CD4-positive, alpha-beta T cell treated with Interferon alpha-2 for 1 hour (primary cell): ENCODE measurements at regions not wholly inside any gene's neighbourhood (a gene's known extent, or its start where the extent isn't known, plus 50 kb on each side); places are given as distances from the start of the nearest gene placed in this dataset.
"Not testable (repeated sequence)": the region's sequence is repeated elsewhere in the genome, so short reads cannot be mapped to it uniquely, and the experiment has no call there.

Experiments used
- DNase-seq, 2 donors: peaks; one replicate each; pipeline ENCODE4 v3.0.0-alpha.2; 2020 to 2022

- no peak for DNase-seq
Measured at GRCh38 chr5:1748271-1748670, 51.4 kb downstream of the MRPL36 start.

GRCh38 chr5:1747803-1748085 lies 51.9 kb downstream of the MRPL36 start:
- no peak for DNase-seq

- DNase-seq: no peak
Measured at GRCh38 chr5:1747079-1747802, 52.4 kb downstream of the MRPL36 start.

- DNase-seq: no peak
Measured at GRCh38 chr5:1746371-1747078, 53.1 kb downstream of the MRPL36 start.

GRCh38 chr5:1745796-1746370 lies 53.8 kb downstream of the MRPL36 start:
- DNase-seq: no peak

GRCh38 chr5:1745123-1745795 lies 54.4 kb downstream of the MRPL36 start:
- DNase-seq: no peak

- DNase-seq: no peak
Measured at GRCh38 chr5:1744393-1745122, 55.1 kb downstream of the MRPL36 start.

- no peak for DNase-seq
Measured at GRCh38 chr5:1743769-1744085, 55.9 kb downstream of the MRPL36 start.

GRCh38 chr5:1743061-1743768 lies 56.4 kb downstream of the MRPL36 start:
- no peak for DNase-seq

GRCh38 chr5:1737790-1738405 lies 61.7 kb downstream of the MRPL36 start:
- peak; percentile 23 to 60 for DNase-seq

- DNase-seq: no peak
Measured at GRCh38 chr5:1736889-1737711, 62.5 kb downstream of the MRPL36 start.

GRCh38 chr5:1736065-1736464 lies 63.6 kb downstream of the MRPL36 start:
- no peak for DNase-seq

GRCh38 chr5:1735320-1735970 lies 64.2 kb downstream of the MRPL36 start:
- DNase-seq: no peak

GRCh38 chr5:1734908-1735289 lies 64.7 kb downstream of the MRPL36 start:
- DNase-seq: no peak

GRCh38 chr5:1734271-1734907 lies 65.2 kb downstream of the MRPL36 start:
- no peak for DNase-seq

- DNase-seq: no peak
Measured at GRCh38 chr5:1733369-1733768, 66.3 kb downstream of the MRPL36 start.

GRCh38 chr5:1732945-1733344 lies 66.7 kb downstream of the MRPL36 start:
- no peak for DNase-seq

- DNase-seq: no peak
Measured at GRCh38 chr5:1732238-1732941, 67.2 kb downstream of the MRPL36 start.

GRCh38 chr5:1731855-1732237 lies 67.8 kb downstream of the MRPL36 start:
- not testable (repeated sequence) for DNase-seq
